Nephron (organoid): ENCODE measurements at regions not wholly inside any gene's neighbourhood (a gene's known extent, or its start where the extent isn't known, plus 50 kb on each side); places are given as distances from the start of the nearest gene placed in this dataset.
"Not testable (repeated sequence)": the region's sequence is repeated elsewhere in the genome, so short reads cannot be mapped to it uniquely, and the experiment has no call there.

Experiments used
- H3K27ac Mint-ChIP-seq, 3 experiments: 2 replicates each; pipeline ENCODE4 v1.8.0; 2020; ENCODE audit warnings: mixed read lengths in 3 of 3, mild to moderate bottlenecking in 2 of 3, moderate library complexity in 1 of 3
- H3K27me3 Mint-ChIP-seq: 2 replicates; pipeline ENCODE4 v1.8.0; 2021; ENCODE audit warnings: low read depth, mild to moderate bottlenecking, moderate library complexity, mixed read lengths
- H3K36me3 Mint-ChIP-seq: 2 replicates; pipeline ENCODE4 v1.8.0; 2020; ENCODE audit warnings: low read depth, mixed read lengths
- H3K4me1 Mint-ChIP-seq: 2 replicates; pipeline ENCODE4 v1.8.0; 2020; ENCODE audit warnings: mixed read lengths
- H3K4me3 Mint-ChIP-seq, 3 experiments: 2 replicates each; pipeline ENCODE4 v1.8.0; 2020; ENCODE audit warnings: mild to moderate bottlenecking in 3 of 3, mixed read lengths in 3 of 3, moderate library complexity in 2 of 3
- H3K9me3 Mint-ChIP-seq: 2 replicates; pipeline ENCODE4 v1.8.0; 2020; ENCODE audit warnings: mixed read lengths
- CTCF ChIP-seq, 3 experiments: fragments of 200-600 bp; sonication (generic); IDR thresholded peaks; one replicate each; pipeline ENCODE4 v1.5.0; 2021; ENCODE audit warnings: antibody characterized with exemption in 3 of 3; ENCODE audit not compliant: unreplicated experiment in 3 of 3

GRCh38 chr6:78526432-78526831 is 340.9 kb upstream of the IRAK1BP1 start:
- H3K4me3 Mint-ChIP-seq: no peak overlapping the region
- no peaks in the 10 kb centered on the region for H3K9me3 Mint-ChIP-seq
- H3K27ac Mint-ChIP-seq: no peak overlapping the region
- H3K36me3 Mint-ChIP-seq: no peaks in the 10 kb centered on the region
- no peaks in the 10 kb centered on the region for H3K4me1 Mint-ChIP-seq
- no peak for TF ChIP-seq CTCF (IDR thresholded peaks at IDR 0.05; ENCODE audit: unreplicated experiment in 3 of 3)
- no peaks in the 10 kb centered on the region for H3K27me3 Mint-ChIP-seq

GRCh38 chr6:78528926-78529325 is 338.4 kb upstream of the IRAK1BP1 start:
- no peak for TF ChIP-seq CTCF (IDR thresholded peaks at IDR 0.05; ENCODE audit: unreplicated experiment in 3 of 3)
- no peaks in the 10 kb centered on the region for H3K27me3 Mint-ChIP-seq
- H3K4me3 Mint-ChIP-seq: no peak overlapping the region
- H3K36me3 Mint-ChIP-seq: no peaks in the 10 kb centered on the region
- no peaks in the 10 kb centered on the region for H3K4me1 Mint-ChIP-seq
- no peak overlapping the region for H3K27ac Mint-ChIP-seq
- no peaks in the 10 kb centered on the region for H3K9me3 Mint-ChIP-seq

GRCh38 chr6:78530208-78530607 is 337.1 kb upstream of the IRAK1BP1 start:
- H3K36me3 Mint-ChIP-seq: no peaks in the 10 kb centered on the region
- H3K27me3 Mint-ChIP-seq: no peaks in the 10 kb centered on the region
- TF ChIP-seq CTCF (IDR thresholded peaks at IDR 0.05; ENCODE audit: unreplicated experiment in 3 of 3): no peak
- no peak overlapping the region for H3K4me3 Mint-ChIP-seq
- no peaks in the 10 kb centered on the region for H3K4me1 Mint-ChIP-seq
- no peak overlapping the region for H3K27ac Mint-ChIP-seq
- no peaks in the 10 kb centered on the region for H3K9me3 Mint-ChIP-seq

GRCh38 chr6:78533426-78533825 is 333.9 kb upstream of the IRAK1BP1 start:
- Mint-ChIP-seq H3K4me1 (no peaks in the 10 kb centered on the region), H3K4me3 (no peak overlapping the region), H3K36me3 (no peaks in the 10 kb centered on the region), H3K27ac (no peak overlapping the region), H3K27me3 (no peaks in the 10 kb centered on the region), H3K9me3 (no peaks in the 10 kb centered on the region)
- no peak for TF ChIP-seq CTCF (IDR thresholded peaks at IDR 0.05; ENCODE audit: unreplicated experiment in 3 of 3)

GRCh38 chr6:78533876-78534275 is 333.5 kb upstream of the IRAK1BP1 start:
- Mint-ChIP-seq H3K27me3 (no peaks in the 10 kb centered on the region), H3K4me1 (no peaks in the 10 kb centered on the region), H3K9me3 (no peaks in the 10 kb centered on the region), H3K36me3 (no peaks in the 10 kb centered on the region), H3K4me3 (no peak overlapping the region), H3K27ac (no peak overlapping the region)
- no peak for TF ChIP-seq CTCF (IDR thresholded peaks at IDR 0.05; ENCODE audit: unreplicated experiment in 3 of 3)

GRCh38 chr6:78538002-78538401 is 329.3 kb upstream of the IRAK1BP1 start:
- H3K4me3 Mint-ChIP-seq: no peak overlapping the region
- H3K4me1 Mint-ChIP-seq: no peaks in the 10 kb centered on the region
- H3K27ac Mint-ChIP-seq: no peak overlapping the region
- no peaks in the 10 kb centered on the region for H3K9me3 Mint-ChIP-seq
- H3K36me3 Mint-ChIP-seq: no peaks in the 10 kb centered on the region
- no peak for TF ChIP-seq CTCF (IDR thresholded peaks at IDR 0.05; ENCODE audit: unreplicated experiment in 3 of 3)
- no peaks in the 10 kb centered on the region for H3K27me3 Mint-ChIP-seq

GRCh38 chr6:78547636-78548035 is 319.7 kb upstream of the IRAK1BP1 start:
- H3K27ac Mint-ChIP-seq, H3K36me3 Mint-ChIP-seq: not testable (repeated sequence)

More at GRCh38 chr6:78547636-78548035, 319.7 kb upstream of the IRAK1BP1 start:
- not testable (repeated sequence) for H3K9me3 Mint-ChIP-seq, H3K27me3 Mint-ChIP-seq, H3K4me3 Mint-ChIP-seq, H3K4me1 Mint-ChIP-seq
